IPS-11a (cell line): ENCODE measurements at regions not wholly inside any gene's neighbourhood (a gene's known extent, or its start where the extent isn't known, plus 50 kb on each side); places are given as distances from the start of the nearest gene placed in this dataset.

ENCODE experiments used
- H3K4me3 ChIP-seq: one replicate; pipeline ENCODE4 v1.5.1; 2013; ENCODE audit warnings: low read depth, low read length, control low read depth

GRCh38 chr15:95865330-95865739 lies 465.2 kb upstream of the NR2F2 start:
- no peak overlapping the region for H3K4me3 ChIP-seq

GRCh38 chr15:95866711-95867440 lies 463.6 kb upstream of the NR2F2 start:
- H3K4me3 ChIP-seq = no peak overlapping the region

- H3K4me3 ChIP-seq = no peak overlapping the region
Observed at GRCh38 chr15:95868450-95868849, 462.1 kb upstream of the NR2F2 start.

- no peak overlapping the region for H3K4me3 ChIP-seq
Observed at GRCh38 chr15:95868970-95869369, 461.5 kb upstream of the NR2F2 start.

GRCh38 chr15:95869920-95870319 lies 460.6 kb upstream of the NR2F2 start:
- H3K4me3 ChIP-seq = no peak overlapping the region

- H3K4me3 ChIP-seq = no peak overlapping the region
Observed at GRCh38 chr15:95872366-95872771, 458.1 kb upstream of the NR2F2 start.

GRCh38 chr15:95874637-95875036 lies 455.9 kb upstream of the NR2F2 start:
- H3K4me3 ChIP-seq = no peak overlapping the region

- no peak overlapping the region for H3K4me3 ChIP-seq
Observed at GRCh38 chr15:95875121-95875643, 455.3 kb upstream of the NR2F2 start.

- H3K4me3 ChIP-seq = no peak overlapping the region
Observed at GRCh38 chr15:95880031-95880570, 450.4 kb upstream of the NR2F2 start.

GRCh38 chr15:95880630-95881029 lies 449.9 kb upstream of the NR2F2 start:
- H3K4me3 ChIP-seq = no peak overlapping the region

GRCh38 chr15:95883064-95883463 lies 447.4 kb upstream of the NR2F2 start:
- H3K4me3 ChIP-seq = no peak overlapping the region

- no peak overlapping the region for H3K4me3 ChIP-seq
Observed at GRCh38 chr15:95884276-95884675, 446.2 kb upstream of the NR2F2 start.

GRCh38 chr15:95887666-95888390 lies 442.7 kb upstream of the NR2F2 start:
- no peak overlapping the region for H3K4me3 ChIP-seq

- H3K4me3 ChIP-seq = no peak overlapping the region
Observed at GRCh38 chr15:95888762-95889161, 441.7 kb upstream of the NR2F2 start.

- no peak overlapping the region for H3K4me3 ChIP-seq
Observed at GRCh38 chr15:95894407-95894956, 436.0 kb upstream of the NR2F2 start.

GRCh38 chr15:95895508-95895907 lies 435.0 kb upstream of the NR2F2 start:
- H3K4me3 ChIP-seq = no peak overlapping the region

GRCh38 chr15:95897651-95898050 lies 432.8 kb upstream of the NR2F2 start:
- H3K4me3 ChIP-seq = no peak overlapping the region

- no peak overlapping the region for H3K4me3 ChIP-seq
Observed at GRCh38 chr15:95898761-95899160, 431.7 kb upstream of the NR2F2 start.

GRCh38 chr15:95901271-95901670 lies 429.2 kb upstream of the NR2F2 start:
- no peak overlapping the region for H3K4me3 ChIP-seq

GRCh38 chr15:95902606-95903005 lies 427.9 kb upstream of the NR2F2 start:
- no peak overlapping the region for H3K4me3 ChIP-seq

- no peak overlapping the region for H3K4me3 ChIP-seq
Observed at GRCh38 chr15:95903352-95903751, 427.1 kb upstream of the NR2F2 start.
